ENCODE measurements at regions not wholly inside any gene's neighbourhood (a gene's known extent, or its start where the extent isn't known, plus 50 kb on each side); places are given as distances from the start of the nearest gene placed in this dataset.

DNA sequence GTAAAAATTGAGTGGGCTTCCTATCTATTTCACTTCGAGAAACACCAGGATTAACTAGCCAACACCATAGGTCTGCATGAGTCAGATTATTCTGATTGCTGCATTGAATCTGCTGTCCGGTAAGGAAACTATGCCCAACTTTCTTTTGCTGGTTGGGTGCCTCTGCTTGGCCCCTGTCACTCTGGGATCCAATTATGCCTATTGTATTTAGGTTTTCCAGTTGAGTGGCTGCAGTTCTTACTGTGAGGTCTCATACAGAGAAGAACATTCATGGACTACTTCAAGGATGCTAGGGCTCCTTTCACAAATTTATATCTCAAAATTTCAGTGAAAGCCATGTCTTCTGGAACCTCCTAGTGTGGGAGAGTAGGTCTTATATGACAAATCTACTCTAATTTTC, 215.1 kb upstream of the SORCS1 start:
- POLR2A ChIA-PET: no interaction called here
- Histone ChIP-seq H3K36me3 (ENCODE audit: control insufficient read depth in 1 of 2, insufficient read depth in 2 of 2, low read length in 2 of 2) (no peaks in the 10 kb centered on the region), H2AFZ (ENCODE audit: low read depth, low read length, poor library complexity, severe bottlenecking) (no peak overlapping the region), H4K20me1 (ENCODE audit: insufficient read depth) (no peaks in the 10 kb centered on the region), H3K27ac (ENCODE audit: low read depth, low read length) (no peak overlapping the region), H3K9me3 (ENCODE audit: control insufficient read depth in 1 of 2, insufficient read depth in 1 of 2, low read depth in 1 of 2, low read length in 2 of 2) (peaks cover 27 to 70% of the 10 kb centered on the region in 2 experiments; a peak in 3 of 4 replicates), H3K27me3 (ENCODE audit: insufficient read depth, low read length) (no peaks in the 10 kb centered on the region), H3K9me2 (ENCODE audit: insufficient read depth) (no peaks in the 10 kb centered on the region), H3K4me2 (ENCODE audit: low read length) (no peak overlapping the region), H3K4me3 (replicated peaks in 1 of 2; ENCODE audit: low read depth in 1 of 2, low read length in 2 of 2) (no peak overlapping the region), H3K4me1 (ENCODE audit: control insufficient read depth in 1 of 2, insufficient read depth in 2 of 2, low read length in 2 of 2) (no peaks in the 10 kb centered on the region), H3K79me2 (ENCODE audit: insufficient read depth, low read length) (no peaks in the 10 kb centered on the region), H3K9ac (ENCODE audit: low read length) (no peak overlapping the region)
- ATAC-seq: no peak
- intact Hi-C loops (cut with micrococcal nuclease): no loop called here
- RAD21 ChIA-PET (ENCODE audit: low non-redundant PET in 1 of 2, low total read pairs in 2 of 2, uncharacterized antibody in 2 of 2, unreplicated experiment in 2 of 2): no interaction called here
- CTCF ChIA-PET: no interaction called here
- BruUV-seq (replicated peaks): no TSS peak
- TF ChIP-seq EZH2phosphoT487 (IDR thresholded peaks at IDR 0.05; ENCODE audit: borderline replicate concordance): no peak
- TF ChIP-seq SP1 (IDR thresholded peaks at IDR 0.05; ENCODE audit: low read depth): no peak
- TF ChIP-seq CBX3 (IDR thresholded peaks at IDR 0.05; ENCODE audit: low read depth): no peak
- TF ChIP-seq SRF (IDR thresholded peaks at IDR 0.05; ENCODE audit: low read depth): no peak
- TF ChIP-seq ZFX (IDR thresholded peaks at IDR 0.05): no peak
- TF ChIP-seq, protein P1, sequence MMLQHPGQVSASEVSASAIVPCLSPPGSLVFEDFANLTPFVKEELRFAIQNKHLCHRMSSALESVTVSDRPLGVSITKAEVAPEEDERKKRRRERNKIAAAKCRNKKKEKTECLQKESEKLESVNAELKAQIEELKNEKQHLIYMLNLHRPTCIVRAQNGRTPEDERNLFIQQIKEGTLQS (IDR thresholded peaks at IDR 0.05): no peak
- TF ChIP-seq CEBPB (IDR thresholded peaks at IDR 0.05; ENCODE audit: low read depth): no peak
- TF ChIP-seq ZNF274 (IDR thresholded peaks at IDR 0.05; ENCODE audit: low read depth, low read length): no peak
- no peak for TF ChIP-seq CTCF (IDR thresholded peaks at IDR 0.05 in 2 of 3, conservative IDR thresholded peaks at IDR 0.05 in 1 of 3; ENCODE audit: borderline replicate concordance in 1 of 3, insufficient read depth in 1 of 3, low read depth in 2 of 3, low read length in 2 of 3)
- no peak for TF ChIP-seq FOSL1 (IDR thresholded peaks at IDR 0.05; ENCODE audit: low read depth)
- TF ChIP-seq POLR2A (IDR thresholded peaks at IDR 0.05; ENCODE audit: borderline replicate concordance, extremely low read depth, insufficient read depth, insufficient read length): no peak
- TF ChIP-seq SIN3A (IDR thresholded peaks at IDR 0.05; ENCODE audit: low read depth): no peak
- no peak for TF ChIP-seq TCF7L2 (IDR thresholded peaks at IDR 0.05; ENCODE audit: borderline replicate concordance, extremely low read depth, insufficient read depth, insufficient read length)
- TF ChIP-seq POLR2AphosphoS5 (IDR thresholded peaks at IDR 0.05; ENCODE audit: low read depth, low read length): no peak
- TF ChIP-seq JUND (IDR thresholded peaks at IDR 0.05): no peak
- TF ChIP-seq, protein P2, sequence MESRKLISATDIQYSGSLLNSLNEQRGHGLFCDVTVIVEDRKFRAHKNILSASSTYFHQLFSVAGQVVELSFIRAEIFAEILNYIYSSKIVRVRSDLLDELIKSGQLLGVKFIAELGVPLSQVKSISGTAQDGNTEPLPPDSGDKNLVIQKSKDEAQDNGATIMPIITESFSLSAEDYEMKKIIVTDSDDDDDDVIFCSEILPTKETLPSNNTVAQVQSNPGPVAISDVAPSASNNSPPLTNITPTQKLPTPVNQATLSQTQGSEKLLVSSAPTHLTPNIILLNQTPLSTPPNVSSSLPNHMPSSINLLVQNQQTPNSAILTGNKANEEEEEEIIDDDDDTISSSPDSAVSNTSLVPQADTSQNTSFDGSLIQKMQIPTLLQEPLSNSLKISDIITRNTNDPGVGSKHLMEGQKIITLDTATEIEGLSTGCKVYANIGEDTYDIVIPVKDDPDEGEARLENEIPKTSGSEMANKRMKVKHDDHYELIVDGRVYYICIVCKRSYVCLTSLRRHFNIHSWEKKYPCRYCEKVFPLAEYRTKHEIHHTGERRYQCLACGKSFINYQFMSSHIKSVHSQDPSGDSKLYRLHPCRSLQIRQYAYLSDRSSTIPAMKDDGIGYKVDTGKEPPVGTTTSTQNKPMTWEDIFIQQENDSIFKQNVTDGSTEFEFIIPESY (IDR thresholded peaks at IDR 0.05; ENCODE audit: extremely low read depth, insufficient replicate concordance, low read length): no peak
- TF ChIP-seq, protein P3, sequence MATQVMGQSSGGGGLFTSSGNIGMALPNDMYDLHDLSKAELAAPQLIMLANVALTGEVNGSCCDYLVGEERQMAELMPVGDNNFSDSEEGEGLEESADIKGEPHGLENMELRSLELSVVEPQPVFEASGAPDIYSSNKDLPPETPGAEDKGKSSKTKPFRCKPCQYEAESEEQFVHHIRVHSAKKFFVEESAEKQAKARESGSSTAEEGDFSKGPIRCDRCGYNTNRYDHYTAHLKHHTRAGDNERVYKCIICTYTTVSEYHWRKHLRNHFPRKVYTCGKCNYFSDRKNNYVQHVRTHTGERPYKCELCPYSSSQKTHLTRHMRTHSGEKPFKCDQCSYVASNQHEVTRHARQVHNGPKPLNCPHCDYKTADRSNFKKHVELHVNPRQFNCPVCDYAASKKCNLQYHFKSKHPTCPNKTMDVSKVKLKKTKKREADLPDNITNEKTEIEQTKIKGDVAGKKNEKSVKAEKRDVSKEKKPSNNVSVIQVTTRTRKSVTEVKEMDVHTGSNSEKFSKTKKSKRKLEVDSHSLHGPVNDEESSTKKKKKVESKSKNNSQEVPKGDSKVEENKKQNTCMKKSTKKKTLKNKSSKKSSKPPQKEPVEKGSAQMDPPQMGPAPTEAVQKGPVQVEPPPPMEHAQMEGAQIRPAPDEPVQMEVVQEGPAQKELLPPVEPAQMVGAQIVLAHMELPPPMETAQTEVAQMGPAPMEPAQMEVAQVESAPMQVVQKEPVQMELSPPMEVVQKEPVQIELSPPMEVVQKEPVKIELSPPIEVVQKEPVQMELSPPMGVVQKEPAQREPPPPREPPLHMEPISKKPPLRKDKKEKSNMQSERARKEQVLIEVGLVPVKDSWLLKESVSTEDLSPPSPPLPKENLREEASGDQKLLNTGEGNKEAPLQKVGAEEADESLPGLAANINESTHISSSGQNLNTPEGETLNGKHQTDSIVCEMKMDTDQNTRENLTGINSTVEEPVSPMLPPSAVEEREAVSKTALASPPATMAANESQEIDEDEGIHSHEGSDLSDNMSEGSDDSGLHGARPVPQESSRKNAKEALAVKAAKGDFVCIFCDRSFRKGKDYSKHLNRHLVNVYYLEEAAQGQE (IDR thresholded peaks at IDR 0.05; ENCODE audit: low read depth): no peak
- no peak for TF ChIP-seq EZH2 (IDR thresholded peaks at IDR 0.05)
- no peak for TF ChIP-seq RAD21 (IDR thresholded peaks at IDR 0.05; ENCODE audit: low read depth)
- DNase-seq (ENCODE audit: low read depth, low spot score): no peak

All from HCT116 (cell line).